SIG-M5 treated with dmso at 0.1 percent for 504 hours (cell line): ENCODE measurements at regions not wholly inside any gene's neighbourhood (a gene's known extent, or its start where the extent isn't known, plus 50 kb on each side); places are given as distances from the start of the nearest gene placed in this dataset.
"Not testable (repeated sequence)": the region's sequence is repeated elsewhere in the genome, so short reads cannot be mapped to it uniquely, and the experiment has no call there.

Experiments
- DNase-seq: peaks from one replicate; lab custom pipeline; 2025; ENCODE audit not compliant: unreplicated experiment; lab: John Stamatoyannopoulos, UW

DNA sequence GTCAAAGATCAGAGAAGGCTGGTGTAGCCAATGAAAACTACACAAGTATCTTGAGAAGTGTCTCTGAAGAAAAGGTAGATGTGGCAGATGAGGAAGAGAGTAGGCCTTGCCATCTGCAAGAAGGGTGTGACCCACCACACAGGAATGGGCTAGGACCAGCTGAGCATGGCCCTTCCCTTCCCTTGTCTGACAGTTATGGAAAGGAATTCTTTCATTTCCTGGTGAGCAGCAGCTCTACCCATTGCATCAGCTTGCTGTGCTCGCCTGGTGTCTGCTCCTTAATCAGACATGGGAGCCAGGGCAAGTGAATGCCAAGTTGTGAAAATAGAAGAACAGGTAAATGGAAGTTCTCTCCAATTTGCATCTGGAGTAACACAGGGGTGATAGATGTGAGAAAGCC lies 145.2 kb upstream of the KRR1 start:
- DNase-seq: no peak

DNA sequence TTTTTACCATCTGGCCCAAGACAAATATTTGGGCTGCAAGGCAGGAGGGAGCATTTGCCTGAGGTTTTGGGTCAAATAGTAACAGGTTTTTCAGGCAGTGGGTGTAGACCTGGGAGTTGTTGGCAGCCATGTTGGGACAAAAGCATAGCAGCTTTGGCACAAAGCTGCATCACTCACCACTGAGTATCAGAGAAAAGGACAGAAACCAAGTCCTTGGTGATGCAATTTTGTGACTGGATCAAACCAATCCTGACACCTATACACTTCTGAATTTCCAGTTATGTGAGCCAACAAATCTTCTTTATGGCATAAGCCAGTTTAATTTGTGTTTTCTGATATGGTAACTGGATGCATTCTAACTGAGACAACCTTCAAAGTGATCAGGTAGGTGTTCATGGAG lies 144.8 kb upstream of the KRR1 start:
- DNase-seq: no peak

DNA sequence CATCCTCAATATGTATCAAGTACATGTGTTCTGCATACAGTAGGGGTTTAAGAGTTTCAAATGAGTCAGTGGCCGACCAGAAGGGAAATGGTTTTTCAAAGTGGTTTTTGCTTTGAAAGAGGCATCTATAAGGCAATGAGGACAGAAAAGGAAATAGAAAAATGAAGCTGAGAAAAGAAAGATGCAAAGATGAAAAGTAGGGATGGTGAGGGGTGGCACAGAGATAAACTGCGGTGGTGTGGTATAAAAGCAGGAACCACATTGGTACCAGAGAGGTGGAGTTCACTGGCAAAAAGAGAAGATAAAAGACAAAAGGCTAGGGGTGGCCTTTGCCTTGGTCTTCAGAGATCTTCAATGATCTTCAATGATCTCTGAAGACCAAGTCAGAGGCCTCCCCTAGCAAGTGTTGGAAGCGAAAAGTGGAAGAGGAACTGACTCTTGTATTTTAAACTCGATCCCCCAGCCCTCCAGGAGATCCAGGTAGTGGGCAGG lies 144.0 kb upstream of the KRR1 start:
- DNase-seq: no peak

DNA sequence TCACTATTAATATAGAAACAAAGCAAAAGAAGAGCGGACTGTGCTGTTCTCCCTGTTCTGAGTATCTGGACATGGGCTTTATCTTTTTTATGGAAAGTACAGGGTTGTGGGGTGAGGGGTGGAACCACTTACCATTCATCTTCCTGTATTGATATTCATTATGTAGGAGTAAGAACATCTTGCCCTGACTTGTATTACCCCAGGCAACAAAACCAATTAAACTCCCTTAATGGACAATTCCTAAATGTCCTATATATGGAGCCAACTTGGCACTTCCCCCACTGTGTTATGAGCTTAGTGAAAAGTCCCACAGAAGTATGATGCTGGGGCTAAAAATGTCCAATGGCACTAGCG lies 139.9 kb upstream of the KRR1 start:
- DNase-seq: no peak

DNA sequence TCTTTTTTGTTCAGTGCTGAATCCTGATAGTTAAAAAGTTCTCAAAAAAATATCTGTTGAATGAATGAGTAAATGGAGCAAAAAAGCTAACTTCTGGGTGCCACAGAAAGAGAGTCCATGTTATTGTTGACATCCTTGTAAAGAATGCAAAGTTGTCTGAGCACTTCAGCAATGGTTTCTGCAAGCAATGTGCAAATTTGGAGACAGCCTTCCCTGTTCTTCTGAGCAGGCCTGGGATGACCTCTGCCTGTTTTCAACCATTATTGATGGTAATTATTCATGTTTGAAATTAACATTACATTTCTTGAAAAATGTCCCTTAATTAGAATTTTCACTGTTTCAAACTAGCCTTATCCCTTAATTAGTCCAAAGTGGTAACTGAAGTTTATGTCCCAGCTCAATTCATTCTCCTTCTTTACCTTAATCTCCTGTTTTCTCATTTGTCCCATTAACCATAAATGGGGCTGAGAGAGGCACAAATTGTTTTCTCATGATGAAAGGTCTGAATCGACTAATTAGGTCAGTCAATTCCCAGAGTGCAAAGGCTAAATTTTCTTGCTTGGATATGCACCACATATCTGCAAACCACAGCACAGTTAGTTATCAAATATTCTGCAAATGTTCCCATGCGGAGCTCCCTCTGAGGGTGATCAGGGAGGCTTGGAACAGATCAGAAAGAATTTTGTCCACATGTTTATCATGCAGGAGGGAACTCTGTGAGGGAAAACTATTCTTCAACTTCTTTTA lies 139.4 kb upstream of the KRR1 start:
- no peak for DNase-seq

DNA sequence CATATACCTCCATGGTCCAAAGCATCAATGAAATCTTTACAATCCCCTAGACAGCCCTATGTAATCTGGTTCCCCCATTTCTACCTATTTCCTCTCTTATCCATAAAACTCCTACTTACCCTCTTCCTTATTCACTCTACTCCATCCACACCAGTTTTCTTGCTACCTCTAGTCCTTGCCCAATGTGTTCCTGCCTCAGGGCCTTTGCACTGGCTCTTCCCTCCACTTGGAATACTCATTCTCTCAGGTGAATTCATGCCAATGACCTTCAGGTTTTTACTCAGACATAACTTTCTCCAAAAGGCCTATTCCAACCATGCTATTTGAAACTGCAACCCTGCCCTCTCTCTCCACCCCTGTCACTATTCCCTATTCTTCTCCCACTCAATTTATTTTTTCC lies 138.7 kb upstream of the KRR1 start:
- no peak for DNase-seq

DNA sequence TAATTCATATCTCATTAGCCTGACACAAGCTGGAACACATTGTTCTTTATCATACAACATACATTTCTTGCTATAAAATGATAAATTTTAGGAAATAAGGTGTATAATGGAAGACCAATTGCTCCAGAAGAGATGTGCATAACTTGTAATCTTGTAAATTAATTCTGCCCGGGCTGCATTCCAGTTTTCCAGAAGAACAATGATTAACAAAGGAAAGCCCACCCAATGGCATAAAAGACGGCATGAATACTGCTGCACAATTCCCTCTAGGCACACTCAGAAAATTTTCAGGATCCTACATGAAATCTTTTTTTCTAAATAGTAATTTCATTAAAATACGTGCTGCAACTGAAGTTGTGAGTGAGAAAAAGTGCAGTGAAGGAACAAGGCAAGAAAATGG lies 137.4 kb upstream of the KRR1 start:
- DNase-seq: no peak

DNA sequence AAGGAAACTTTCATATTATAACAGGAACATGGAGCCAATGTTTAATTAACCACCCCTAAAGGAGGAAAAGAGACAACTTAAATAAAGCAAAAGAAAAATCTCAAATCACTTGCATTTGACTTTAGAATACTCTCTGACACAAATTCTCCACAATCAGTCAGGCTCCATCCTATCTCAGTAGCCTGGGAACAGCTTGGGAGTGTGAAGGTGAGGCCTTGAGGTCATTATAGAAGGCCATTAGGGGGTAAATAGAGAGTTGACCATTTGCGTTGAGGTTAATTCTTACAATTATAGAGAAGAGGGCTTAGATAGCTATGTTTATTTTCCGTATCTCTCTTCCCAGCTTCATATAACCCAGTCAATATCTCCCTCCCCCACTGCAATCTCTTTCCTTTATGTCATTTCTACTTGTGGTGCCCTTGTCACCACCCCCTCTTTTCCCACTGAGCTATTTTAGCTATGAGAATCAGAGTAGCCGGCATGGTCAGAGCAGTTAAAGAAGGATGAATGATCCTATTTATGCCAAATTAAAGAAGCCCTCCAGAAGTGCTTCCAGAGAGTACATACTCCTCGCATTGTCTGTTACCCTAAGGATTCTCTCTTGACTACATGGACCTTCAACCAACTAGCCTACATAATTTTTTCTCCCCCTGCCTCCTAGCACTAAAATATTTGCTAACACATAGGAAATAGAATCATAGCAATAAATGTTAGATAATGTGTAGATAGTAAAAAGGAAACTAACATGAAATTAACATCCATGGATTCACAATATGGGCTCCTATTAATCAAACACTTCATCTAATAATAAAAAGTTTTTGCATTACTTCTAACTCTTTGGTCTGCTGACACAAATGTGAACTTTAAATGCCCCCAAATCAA lies 135.2 kb upstream of the KRR1 start:
- DNase-seq: no peak

DNA sequence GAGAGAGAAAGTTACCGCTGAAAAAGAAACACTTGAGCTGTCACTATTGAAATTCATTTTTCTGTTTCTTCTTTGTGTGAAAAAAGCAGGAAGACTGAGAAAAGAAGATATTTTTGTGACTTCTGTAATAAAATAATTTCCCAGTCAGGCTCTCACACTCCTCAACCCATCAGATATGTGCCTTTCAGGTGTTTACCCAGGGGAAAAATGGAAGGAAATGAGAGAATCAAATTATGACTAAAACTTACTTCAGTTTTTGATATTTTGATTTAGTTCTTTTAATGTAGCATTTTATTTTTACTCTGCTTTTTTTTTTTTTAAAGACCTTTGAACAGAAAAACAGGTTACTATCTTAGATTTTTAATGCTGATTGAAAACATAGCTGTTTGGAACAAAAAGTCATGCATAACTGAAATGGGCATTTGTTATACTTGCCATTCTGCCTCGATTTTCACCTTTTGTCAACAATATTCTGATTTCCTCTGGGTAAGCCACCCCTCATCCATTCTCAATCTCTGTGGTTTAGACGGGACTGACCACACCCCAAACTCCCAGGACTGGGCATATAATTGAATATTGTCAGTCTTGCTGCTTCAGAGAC lies 133.2 kb upstream of the KRR1 start:
- no peak for DNase-seq

DNA sequence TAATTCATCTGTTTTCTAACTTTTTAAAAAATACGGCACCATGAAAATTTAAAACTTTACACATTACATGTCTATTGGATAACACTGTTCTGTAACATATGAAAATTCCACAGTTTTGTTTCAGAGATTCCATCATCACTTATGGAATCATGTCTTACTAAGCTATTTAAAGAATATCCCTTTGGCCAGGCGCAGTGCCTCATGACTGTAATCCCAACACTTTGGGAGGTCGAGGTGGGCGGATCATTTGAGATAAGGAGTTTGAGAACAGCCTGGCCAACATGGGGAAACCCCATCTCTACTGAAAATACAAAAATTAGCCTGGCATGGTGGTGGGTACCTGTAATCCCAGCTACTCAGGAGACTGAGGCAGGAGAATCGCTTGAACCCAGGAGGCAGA lies 131.7 kb upstream of the KRR1 start:
- not testable (repeated sequence) for DNase-seq

DNA sequence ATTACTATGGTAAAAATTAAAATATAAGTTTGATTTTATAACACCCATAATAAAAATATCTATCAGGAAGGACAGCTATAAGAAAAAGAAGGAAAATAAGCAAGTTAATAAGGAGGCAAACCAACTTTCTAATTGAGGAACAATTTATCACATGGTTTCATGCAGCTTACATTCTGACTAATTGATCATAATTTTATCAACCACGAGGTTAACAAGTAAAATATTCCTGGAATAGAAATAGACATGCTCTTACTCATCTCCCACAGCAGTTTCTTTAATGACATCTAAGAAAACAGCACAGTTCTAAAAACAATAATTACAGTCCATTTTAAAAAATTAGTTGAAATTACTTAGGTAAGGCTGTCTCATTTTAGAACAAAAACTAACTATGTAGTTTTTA lies 130.8 kb upstream of the KRR1 start:
- DNase-seq: no peak

DNA sequence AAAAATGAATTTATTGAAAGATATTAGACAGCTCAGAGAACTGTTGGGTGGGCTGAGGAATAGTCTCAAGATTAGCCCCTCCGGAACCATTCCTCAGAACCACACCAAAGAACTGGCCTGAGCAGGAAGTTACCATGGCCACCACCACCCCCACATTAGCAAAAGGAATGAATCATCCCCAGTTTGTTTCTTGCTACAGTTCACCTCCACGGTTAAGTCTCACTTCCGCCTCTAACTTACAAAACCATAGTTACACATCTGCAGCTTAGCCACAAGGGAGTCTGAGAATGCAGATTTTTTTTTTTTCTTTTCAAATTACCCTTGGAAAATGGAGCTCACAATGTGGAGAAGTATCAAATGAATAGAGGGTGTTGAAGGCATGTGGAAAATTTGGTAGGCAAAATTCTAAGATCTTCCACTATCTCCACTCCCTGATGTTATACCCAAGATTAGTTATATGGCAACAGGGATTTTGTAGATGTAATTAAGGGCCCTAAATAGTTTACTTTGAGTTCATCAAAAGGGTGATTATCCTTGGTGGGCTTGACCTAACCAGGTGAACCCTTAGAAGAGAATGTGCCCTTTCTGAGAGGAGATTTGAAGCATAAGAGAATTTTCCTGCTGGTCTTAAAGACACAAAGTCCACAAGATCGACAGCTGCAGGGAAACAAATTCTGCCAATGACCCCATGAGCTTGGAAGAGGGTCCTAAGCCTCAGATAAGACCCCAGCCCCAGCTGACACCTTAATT lies 129.8 kb upstream of the KRR1 start:
- peak; percentile 96 for DNase-seq

DNA sequence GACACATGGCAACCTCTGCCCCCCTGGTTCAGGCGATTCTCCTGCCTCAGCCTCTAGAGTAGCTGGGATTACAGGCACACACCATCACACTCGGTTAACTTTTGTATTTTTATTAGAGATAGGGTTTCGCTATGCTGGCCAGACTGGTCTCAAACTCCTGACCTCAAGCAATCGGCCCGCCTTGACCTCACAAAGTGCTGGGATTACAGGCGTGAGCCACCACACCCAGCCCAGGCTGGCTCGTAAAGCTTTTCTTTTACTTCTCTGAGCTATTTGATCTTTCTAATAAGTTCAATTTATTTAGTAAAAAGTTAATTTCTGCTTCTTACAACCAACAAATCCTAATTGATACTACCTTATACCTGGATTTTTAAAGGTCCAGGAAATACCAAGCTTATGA lies 127.4 kb upstream of the KRR1 start:
- DNase-seq: no peak

DNA sequence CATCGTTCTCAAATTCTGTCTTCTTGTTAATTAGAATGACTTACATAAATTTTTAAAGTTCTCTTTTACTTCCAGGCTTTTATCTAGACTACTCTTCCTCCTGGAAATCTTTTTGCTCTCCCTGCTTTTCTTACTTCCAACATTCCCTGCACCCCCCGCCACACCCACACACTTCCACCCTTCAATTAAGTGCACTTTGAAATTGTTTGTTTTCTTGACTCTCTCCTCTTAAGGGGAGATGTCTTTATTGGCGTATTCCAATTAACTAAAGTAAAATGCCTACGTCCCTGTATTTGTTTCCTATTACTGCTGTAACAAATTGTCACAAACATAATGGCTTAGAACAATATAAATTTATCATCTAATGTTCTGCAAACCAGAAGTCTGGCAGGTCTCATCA lies 125.2 kb upstream of the KRR1 start:
- no peak for DNase-seq

DNA sequence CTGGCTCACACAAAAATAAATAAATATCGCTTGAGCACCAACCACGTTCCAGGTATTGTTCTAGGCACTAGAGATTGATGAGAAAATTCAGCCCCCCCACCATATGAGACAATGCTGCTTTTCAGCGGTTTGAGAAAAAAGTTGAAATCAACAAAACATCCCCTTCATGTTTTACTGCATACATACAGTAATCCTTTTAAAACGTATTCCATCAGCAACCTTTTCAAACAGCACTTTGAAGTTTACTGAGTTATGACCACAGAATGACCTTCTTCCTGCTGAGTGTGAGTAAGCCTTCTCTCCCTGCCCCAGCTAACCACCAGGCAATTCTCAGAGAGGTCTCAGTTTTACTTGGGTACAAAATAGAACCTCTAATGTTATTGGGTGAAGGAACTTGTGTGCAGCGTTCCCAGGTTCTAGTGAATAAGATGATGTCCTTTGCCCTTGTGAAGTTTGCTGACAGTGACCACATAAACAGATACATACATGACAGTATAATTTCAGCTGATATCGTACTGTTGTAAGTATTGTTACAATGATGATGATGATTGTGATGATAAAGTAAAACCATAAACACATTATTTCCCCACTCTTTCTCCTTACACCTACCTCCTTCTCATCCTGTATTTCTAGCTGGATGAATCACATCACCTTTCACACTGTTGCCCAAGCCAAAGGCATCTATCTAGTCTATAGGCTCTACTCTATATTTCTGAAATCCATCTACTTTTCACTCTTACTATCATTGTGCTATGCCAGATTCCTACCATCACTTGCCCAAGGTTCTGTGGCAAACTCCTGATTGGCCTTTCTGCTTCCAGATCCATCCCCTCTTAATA lies 124.4 kb upstream of the KRR1 start:
- peak; percentile 54 for DNase-seq

DNA sequence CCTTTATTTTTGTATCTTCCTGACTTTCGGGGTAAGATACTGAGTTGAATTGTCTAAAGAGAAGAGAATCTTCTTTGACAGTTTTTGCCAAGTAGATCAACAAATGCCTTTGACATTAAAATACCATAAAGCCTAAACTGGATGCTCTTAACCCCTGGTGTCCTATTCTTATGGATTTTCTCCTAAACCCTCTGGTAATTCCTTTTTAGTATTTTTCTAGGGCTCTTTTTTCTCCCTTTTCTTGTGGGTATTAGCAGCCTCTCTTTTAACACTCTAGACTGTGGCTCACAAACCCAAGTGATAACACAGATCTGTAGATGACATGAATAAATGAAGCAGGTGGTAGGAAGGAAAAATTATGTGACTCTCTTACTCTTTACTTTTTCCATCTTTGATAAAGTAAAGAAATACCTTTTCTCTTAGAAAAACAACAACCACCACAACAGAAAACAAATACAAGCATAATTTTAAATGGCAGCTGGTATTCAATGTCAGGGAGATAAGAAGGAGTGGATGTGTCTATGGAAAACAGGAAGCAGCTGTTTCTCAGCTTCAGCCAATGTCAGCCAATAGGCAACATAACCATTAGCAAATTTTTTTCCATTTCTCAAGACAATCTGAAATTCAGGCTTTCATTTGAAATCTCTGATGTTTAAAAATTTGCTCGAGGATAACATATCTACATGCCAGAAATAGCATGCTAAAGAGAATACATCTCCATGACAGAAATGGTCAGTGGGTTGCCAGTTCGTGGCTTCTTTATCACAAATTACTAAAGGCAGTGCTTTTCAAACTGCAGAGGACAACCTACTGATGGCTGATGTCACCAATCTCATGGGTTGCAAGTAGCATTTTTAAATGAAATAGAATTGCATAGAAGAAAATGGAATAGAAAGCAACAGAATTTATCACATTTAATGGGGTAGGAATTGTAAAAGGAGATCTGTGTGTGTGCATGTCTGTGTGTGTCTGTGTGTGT lies 123.1 kb upstream of the KRR1 start:
- no peak for DNase-seq

DNA sequence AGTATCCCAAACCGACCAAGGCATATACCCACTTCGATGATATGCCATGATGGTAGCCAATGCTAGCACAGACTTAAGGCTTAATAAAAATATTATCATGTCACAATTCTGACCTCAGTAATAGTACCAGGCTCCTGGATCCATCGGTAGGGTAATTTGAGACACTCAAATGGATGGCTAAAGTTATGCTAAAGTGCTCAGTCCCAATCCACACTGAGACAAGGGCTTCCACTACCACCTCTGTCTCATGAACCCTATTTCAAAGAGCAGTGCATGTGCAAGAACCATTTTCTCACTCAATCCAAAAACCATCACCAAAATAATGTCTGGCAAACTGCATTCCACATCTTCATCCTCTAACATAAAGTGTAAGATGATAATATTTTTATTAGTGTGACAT lies 122.4 kb upstream of the KRR1 start:
- DNase-seq: no peak

DNA sequence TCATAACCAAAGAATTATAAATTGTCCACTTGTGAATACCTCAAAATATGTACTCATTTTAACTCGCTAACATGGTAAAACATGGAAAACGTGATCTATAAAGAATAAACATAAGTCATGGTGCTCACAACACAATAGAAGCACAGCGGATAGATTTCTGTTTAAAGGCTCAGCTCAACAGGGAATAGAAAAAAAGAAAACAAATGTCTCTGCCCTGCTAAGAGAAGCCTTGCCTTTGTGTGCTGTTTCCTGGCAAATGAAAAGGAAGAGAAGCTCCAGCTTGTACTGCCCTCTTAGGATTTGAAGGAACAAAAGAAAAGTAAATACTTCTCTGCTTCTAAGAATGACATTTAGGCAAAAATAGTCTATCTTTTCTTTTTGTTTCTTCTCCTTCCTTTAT lies 121.0 kb upstream of the KRR1 start:
- DNase-seq: no peak

DNA sequence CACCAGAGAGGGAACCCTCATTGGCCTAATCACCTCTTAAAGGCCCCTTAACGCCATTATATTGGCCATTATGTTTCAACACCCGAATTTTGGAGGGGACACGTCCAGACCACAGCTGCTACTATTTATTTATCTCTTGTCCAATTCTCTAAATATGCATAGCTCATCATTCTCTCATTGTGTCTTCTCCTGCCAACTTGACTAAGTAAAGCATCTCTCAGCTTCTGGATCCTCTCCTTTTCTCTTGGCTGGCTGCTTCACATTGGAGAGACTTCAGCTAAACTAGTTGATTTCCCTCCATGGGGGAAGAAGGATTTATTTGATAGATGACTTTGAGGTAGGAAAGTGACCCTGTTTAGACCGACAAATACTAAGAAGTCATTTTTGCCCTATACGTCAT lies 120.4 kb upstream of the KRR1 start:
- no peak for DNase-seq
